Erythroblast (primary cell): ENCODE measurements at regions not wholly inside any gene's neighbourhood (a gene's known extent, or its start where the extent isn't known, plus 50 kb on each side); places are given as distances from the start of the nearest gene placed in this dataset.

Experiments
- GATA1 ChIP-seq: IDR thresholded peaks from 2 replicates; pipeline ENCODE4 v1.6.1; 2011; ENCODE audit warnings: low read depth, mild to moderate bottlenecking, control low read depth, low read length, moderate library complexity
- POLR2A ChIP-seq: IDR thresholded peaks from 2 replicates; pipeline ENCODE4 v1.6.1; 2011; ENCODE audit warnings: mild to moderate bottlenecking, low read length

- no peak for TF ChIP-seq POLR2A
- TF ChIP-seq GATA1 = no peak
Measured at GRCh38 chr1:209412566-209412965, 170.9 kb upstream of the CAMK1G start.
